ENCODE measurements at regions not wholly inside any gene's neighbourhood (a gene's known extent, or its start where the extent isn't known, plus 50 kb on each side); places are given as distances from the start of the nearest gene placed in this dataset.

GRCh38 chr6:169323221-169323620, 69.6 kb upstream of the THBS2 start:
- CTCF ChIA-PET = no interaction called here
- POLR2A ChIA-PET = no interaction called here
- TF ChIP-seq NFRKB (IDR thresholded peaks at IDR 0.05) (no peak), SUZ12 (IDR thresholded peaks at IDR 0.05) (no peak)
- DNase-seq (ENCODE audit: extremely low spot score) = no peak

DNA sequence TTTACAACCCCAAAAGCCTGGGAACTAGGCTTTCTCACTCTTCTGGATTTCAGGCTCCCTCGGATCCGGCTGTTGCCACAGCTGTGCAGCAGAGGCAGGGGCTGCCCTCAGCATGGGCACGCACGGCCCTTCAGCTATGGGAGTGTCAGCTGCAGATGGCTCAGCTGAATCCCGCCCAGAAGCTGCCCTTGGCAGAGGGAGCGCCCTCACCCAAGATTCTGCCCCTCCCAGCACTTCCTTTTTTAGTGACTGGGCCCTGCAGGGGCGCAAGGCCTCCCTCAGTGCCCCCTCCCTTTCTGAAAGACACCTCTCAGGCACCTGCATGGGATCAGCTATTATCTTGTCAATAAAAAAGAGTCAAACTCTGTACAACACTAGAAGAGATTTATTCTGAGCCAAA, 67.9 kb upstream of the THBS2 start:
- no peak for DNase-seq (ENCODE audit: extremely low spot score)
- ChIA-PET POLR2A (no interaction called here), CTCF (no interaction called here)
- TF ChIP-seq BHLHE40 (IDR thresholded peaks at IDR 0.05; ENCODE audit: borderline replicate concordance) = no peak
- TF ChIP-seq FOXK2 (IDR thresholded peaks at IDR 0.05) = no peak

DNA sequence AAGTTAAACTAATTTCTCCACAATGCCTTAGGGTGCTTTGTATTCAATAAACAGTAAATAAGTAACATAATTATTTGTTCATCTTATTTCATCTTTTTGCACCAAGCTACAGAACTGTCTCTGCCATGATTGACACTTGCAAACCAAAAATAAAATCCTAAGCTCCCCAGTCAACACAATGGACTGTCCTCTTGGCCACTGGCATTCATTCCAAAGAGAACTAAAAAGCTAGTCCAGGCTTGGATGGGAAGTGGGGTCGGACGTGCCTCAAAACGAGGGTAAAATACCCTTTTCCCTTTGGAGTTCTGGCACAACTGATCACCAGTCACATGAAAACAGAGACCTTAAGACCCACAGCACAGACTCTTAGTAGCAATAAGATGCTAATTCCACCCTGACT, 66.4 kb upstream of the THBS2 start:
- no peak for DNase-seq (ENCODE audit: extremely low spot score)
- POLR2A ChIA-PET = no interaction called here
- no peak for TF ChIP-seq ARNT (IDR thresholded peaks at IDR 0.05)
- no peak for TF ChIP-seq L3MBTL2 (conservative IDR thresholded peaks at IDR 0.05)
- no peak for TF ChIP-seq BHLHE40 (IDR thresholded peaks at IDR 0.05; ENCODE audit: borderline replicate concordance)
- TF ChIP-seq FOXK2 (IDR thresholded peaks at IDR 0.05) = no peak
- TF ChIP-seq LEF1 (IDR thresholded peaks at IDR 0.05; ENCODE audit: borderline replicate concordance) = no peak
- no peak for TF ChIP-seq NFRKB (IDR thresholded peaks at IDR 0.05)
- TF ChIP-seq, protein P1, sequence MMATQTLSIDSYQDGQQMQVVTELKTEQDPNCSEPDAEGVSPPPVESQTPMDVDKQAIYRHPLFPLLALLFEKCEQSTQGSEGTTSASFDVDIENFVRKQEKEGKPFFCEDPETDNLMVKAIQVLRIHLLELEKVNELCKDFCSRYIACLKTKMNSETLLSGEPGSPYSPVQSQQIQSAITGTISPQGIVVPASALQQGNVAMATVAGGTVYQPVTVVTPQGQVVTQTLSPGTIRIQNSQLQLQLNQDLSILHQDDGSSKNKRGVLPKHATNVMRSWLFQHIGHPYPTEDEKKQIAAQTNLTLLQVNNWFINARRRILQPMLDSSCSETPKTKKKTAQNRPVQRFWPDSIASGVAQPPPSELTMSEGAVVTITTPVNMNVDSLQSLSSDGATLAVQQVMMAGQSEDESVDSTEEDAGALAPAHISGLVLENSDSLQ (IDR thresholded peaks at IDR 0.05) = no peak
- TF ChIP-seq HDGF (IDR thresholded peaks at IDR 0.05; ENCODE audit: borderline replicate concordance) = no peak
- no peak for TF ChIP-seq SP1 (IDR thresholded peaks at IDR 0.05)
- no peak for TF ChIP-seq ZNF384 (IDR thresholded peaks at IDR 0.05)
- no peak for TF ChIP-seq TARDBP (IDR thresholded peaks at IDR 0.05)
- TF ChIP-seq CTBP1 (IDR thresholded peaks at IDR 0.05; ENCODE audit: borderline replicate concordance) = no peak
- TF ChIP-seq SUZ12 (IDR thresholded peaks at IDR 0.05) = no peak
- CTCF ChIA-PET = interaction anchor here (0.6 kb wide), 1 partner anchor 421 kb away, joined by 3 read pairs; no protein-coding TSS in a partner anchor

- CTCF ChIA-PET = no interaction called here
- POLR2A ChIA-PET = no interaction called here
- no peak for DNase-seq (ENCODE audit: extremely low spot score)
- TF ChIP-seq ZNF384 (IDR thresholded peaks at IDR 0.05) = no peak
- TF ChIP-seq FOXK2 (IDR thresholded peaks at IDR 0.05) = no peak
- no peak for TF ChIP-seq FOXM1 (IDR thresholded peaks at IDR 0.05; ENCODE audit: borderline replicate concordance)
- no peak for TF ChIP-seq ARNT (IDR thresholded peaks at IDR 0.05)
- no peak for TF ChIP-seq FOXA1 (IDR thresholded peaks at IDR 0.05)
- no peak for TF ChIP-seq TARDBP (IDR thresholded peaks at IDR 0.05)
- TF ChIP-seq, protein P1 (IDR thresholded peaks at IDR 0.05) = no peak
- TF ChIP-seq CTBP1 (IDR thresholded peaks at IDR 0.05; ENCODE audit: borderline replicate concordance) = no peak
- TF ChIP-seq BHLHE40 (IDR thresholded peaks at IDR 0.05; ENCODE audit: borderline replicate concordance) = no peak
- TF ChIP-seq L3MBTL2 (conservative IDR thresholded peaks at IDR 0.05) = no peak
- no peak for TF ChIP-seq NFRKB (IDR thresholded peaks at IDR 0.05)
- TF ChIP-seq SP1 (IDR thresholded peaks at IDR 0.05) = no peak
- no peak for TF ChIP-seq LEF1 (IDR thresholded peaks at IDR 0.05; ENCODE audit: borderline replicate concordance)
- TF ChIP-seq HDGF (IDR thresholded peaks at IDR 0.05; ENCODE audit: borderline replicate concordance) = no peak
- no peak for TF ChIP-seq SUZ12 (IDR thresholded peaks at IDR 0.05)
- TF ChIP-seq ELF4 (IDR thresholded peaks at IDR 0.05) = no peak
Observed at GRCh38 chr6:169317441-169318202, 64.0 kb upstream of the THBS2 start.

GRCh38 chr6:169316651-169317050, 63.0 kb upstream of the THBS2 start:
- POLR2A ChIA-PET = no interaction called here
- TF ChIP-seq ARNT (IDR thresholded peaks at IDR 0.05) (no peak), LEF1 (IDR thresholded peaks at IDR 0.05; ENCODE audit: borderline replicate concordance) (no peak), ELF4 (IDR thresholded peaks at IDR 0.05) (no peak), FOXM1 (IDR thresholded peaks at IDR 0.05; ENCODE audit: borderline replicate concordance) (no peak)
- CTCF ChIA-PET = no interaction called here
- DNase-seq (ENCODE audit: extremely low spot score) = no peak

- no peak for TF ChIP-seq ZNF384 (IDR thresholded peaks at IDR 0.05)
- no peak for DNase-seq (ENCODE audit: extremely low spot score)
- POLR2A ChIA-PET = no interaction called here
- CTCF ChIA-PET = no interaction called here
Observed at GRCh38 chr6:169315830-169316614, 62.4 kb upstream of the THBS2 start.

GRCh38 chr6:169313347-169314010, 59.8 kb upstream of the THBS2 start:
- ChIA-PET CTCF (no interaction called here), POLR2A (no interaction called here)
- DNase-seq (ENCODE audit: extremely low spot score) = no peak
- TF ChIP-seq BHLHE40 (IDR thresholded peaks at IDR 0.05; ENCODE audit: borderline replicate concordance) (no peak), SUZ12 (IDR thresholded peaks at IDR 0.05) (no peak), LEF1 (IDR thresholded peaks at IDR 0.05; ENCODE audit: borderline replicate concordance) (no peak), ZNF384 (IDR thresholded peaks at IDR 0.05) (no peak), HDGF (IDR thresholded peaks at IDR 0.05; ENCODE audit: borderline replicate concordance) (no peak), L3MBTL2 (conservative IDR thresholded peaks at IDR 0.05) (no peak), ELF4 (IDR thresholded peaks at IDR 0.05) (no peak), CTBP1 (IDR thresholded peaks at IDR 0.05; ENCODE audit: borderline replicate concordance) (no peak), FOXA1 (IDR thresholded peaks at IDR 0.05) (no peak), SP1 (IDR thresholded peaks at IDR 0.05) (no peak), NFRKB (IDR thresholded peaks at IDR 0.05) (no peak)
